ENCODE measurements at regions not wholly inside any gene's neighbourhood (a gene's known extent, or its start where the extent isn't known, plus 50 kb on each side); places are given as distances from the start of the nearest gene placed in this dataset.

GRCh38 chr2:59083075-59083828, 842.1 kb upstream of the FANCL start:
- H3K4me3 Mint-ChIP-seq, result no peak overlapping the region
- ATAC-seq, result no peak
- no peaks in the 10 kb centered on the region for H3K27me3 Mint-ChIP-seq

DNA sequence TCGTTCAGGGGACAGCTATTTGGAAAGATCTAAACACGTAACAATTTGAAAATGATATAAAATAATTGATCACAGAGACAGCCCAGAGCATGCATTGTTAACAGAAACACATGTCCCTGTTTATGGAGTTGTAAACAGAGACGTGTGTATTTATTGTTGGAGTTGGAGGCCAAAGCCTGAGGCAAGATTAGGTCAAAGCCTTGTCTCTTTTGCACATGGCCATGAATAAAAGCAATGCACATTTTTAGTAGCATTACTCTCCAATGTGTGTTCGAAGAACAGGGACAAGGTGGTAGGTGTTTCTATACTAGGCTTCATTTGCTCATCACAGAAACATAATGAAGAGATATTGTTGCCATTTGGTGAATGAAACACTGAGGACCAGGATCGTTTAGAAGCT, 841.5 kb upstream of the FANCL start:
- Mint-ChIP-seq H3K36me3 (ENCODE audit: low read depth) (no peaks in the 10 kb centered on the region), H3K4me3 (no peak overlapping the region), H3K9me3 (peaks cover 4% of the 10 kb centered on the region), H3K27ac (no peak overlapping the region), H3K4me1 (no peaks in the 10 kb centered on the region), H3K27me3 (no peaks in the 10 kb centered on the region)
- DNase-seq (no peak), ATAC-seq (no peak)

More at GRCh38 chr2:59083075-59083828, 842.1 kb upstream of the FANCL start:
- H3K9me3 Mint-ChIP-seq, result peaks cover 4% of the 10 kb centered on the region
- no peaks in the 10 kb centered on the region for H3K36me3 Mint-ChIP-seq (ENCODE audit: low read depth)
- no peak overlapping the region for H3K27ac Mint-ChIP-seq
- no peaks in the 10 kb centered on the region for H3K4me1 Mint-ChIP-seq
- no peak for DNase-seq

DNA sequence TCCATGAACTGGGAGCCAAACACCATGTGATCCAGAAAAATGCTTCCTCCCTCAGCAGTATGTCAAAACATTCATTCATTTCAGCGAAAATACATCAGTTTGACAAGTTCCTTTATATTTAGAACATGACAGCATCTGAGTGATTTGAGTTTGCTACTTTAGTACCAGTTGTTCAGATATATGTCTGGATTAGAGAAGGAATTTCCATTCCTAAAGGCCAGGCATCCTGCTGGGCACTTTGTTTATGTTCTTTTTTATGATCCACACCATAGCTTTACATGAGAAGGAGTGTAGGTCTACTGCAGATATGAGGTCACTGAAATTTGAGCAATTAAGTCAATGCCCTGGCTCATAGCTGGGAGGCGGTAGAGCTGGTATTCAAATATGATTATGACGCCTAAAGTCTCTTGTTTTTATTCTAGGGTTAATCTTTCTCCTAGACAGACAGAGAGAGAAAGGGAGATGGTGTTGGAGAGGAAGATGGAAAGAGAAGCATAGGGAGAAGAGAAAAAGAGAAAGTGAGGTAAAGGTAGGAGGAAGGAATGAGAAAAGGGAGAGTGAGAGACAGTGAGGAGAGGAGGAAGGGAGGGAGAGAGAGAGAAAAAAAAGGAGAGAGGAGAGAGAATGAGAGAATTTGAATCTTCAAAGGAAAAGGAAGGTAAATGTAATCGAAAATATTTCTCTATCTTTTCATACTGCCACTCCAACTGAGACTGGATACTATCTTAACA, 839.5 kb upstream of the FANCL start:
- Mint-ChIP-seq H3K27me3 (no peaks in the 10 kb centered on the region), H3K4me1 (no peaks in the 10 kb centered on the region), H3K9me3 (no peaks in the 10 kb centered on the region), H3K36me3 (ENCODE audit: low read depth) (no peaks in the 10 kb centered on the region), H3K4me3 (no peak overlapping the region), H3K27ac (no peak overlapping the region)
- DNase-seq, result no peak
- no peak for ATAC-seq

- Mint-ChIP-seq H3K4me1 (no peaks in the 10 kb centered on the region), H3K4me3 (no peak overlapping the region), H3K27ac (no peak overlapping the region), H3K27me3 (no peaks in the 10 kb centered on the region), H3K9me3 (no peaks in the 10 kb centered on the region), H3K36me3 (ENCODE audit: low read depth) (no peaks in the 10 kb centered on the region)
- DNase-seq, result no peak
- ATAC-seq, result no peak
Measured at GRCh38 chr2:59077981-59078531, 836.9 kb upstream of the FANCL start.

GRCh38 chr2:59077026-59077725, 836.1 kb upstream of the FANCL start:
- Mint-ChIP-seq H3K27me3 (no peaks in the 10 kb centered on the region), H3K4me3 (no peak overlapping the region), H3K9me3 (no peaks in the 10 kb centered on the region), H3K27ac (no peak overlapping the region), H3K4me1 (no peaks in the 10 kb centered on the region), H3K36me3 (ENCODE audit: low read depth) (no peaks in the 10 kb centered on the region)
- ATAC-seq (no peak), DNase-seq (no peak)

DNA sequence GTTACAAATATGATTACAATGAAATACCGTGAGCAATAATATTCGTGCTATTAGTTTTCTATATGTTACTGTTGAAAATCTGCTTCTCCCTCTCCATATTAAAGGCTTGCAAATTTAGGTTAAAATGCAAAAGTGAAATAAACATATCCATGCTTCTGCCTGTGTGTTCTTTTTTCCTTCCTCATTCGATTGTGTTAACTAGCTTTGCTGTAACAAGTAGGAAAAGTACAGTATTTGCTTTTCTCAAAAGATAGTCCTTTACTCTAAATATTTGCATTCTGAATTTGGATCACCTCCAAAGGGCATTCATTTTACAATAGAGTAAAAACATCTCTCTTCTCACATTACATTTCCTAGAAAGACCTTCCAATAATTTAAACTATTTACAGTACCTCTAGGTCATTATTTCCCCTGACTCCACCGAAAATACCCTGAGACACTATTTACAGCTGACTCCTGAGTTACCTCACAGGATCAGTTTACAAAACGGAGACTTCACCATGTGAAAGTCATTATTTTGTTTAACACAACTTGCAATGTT, 835.0 kb upstream of the FANCL start:
- Mint-ChIP-seq H3K27ac (no peak overlapping the region), H3K36me3 (ENCODE audit: low read depth) (no peaks in the 10 kb centered on the region), H3K27me3 (no peaks in the 10 kb centered on the region), H3K4me3 (no peak overlapping the region), H3K9me3 (no peaks in the 10 kb centered on the region), H3K4me1 (no peaks in the 10 kb centered on the region)
- DNase-seq, result no peak
- no peak for ATAC-seq

DNA sequence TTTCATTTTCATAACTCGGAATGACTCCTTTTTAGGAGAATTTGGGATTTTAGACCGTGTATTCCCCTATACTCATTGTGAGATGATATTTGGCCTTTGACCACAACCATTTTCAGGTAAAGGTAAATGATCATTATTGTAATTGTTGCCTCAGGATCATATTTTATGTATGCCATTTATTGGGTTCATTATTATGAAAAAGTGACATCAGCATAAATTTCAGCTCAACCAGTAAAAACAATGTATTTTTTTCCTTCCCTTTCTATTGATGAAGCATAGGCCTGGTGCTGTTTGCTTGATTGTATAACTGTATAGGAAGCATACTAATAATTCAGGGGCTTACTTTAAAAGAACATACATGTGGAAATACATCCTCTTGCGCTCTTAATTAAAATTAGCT, 832.9 kb upstream of the FANCL start:
- H3K27ac Mint-ChIP-seq, result no peak overlapping the region
- no peaks in the 10 kb centered on the region for H3K4me1 Mint-ChIP-seq
- no peak for DNase-seq
- no peak for ATAC-seq
- no peaks in the 10 kb centered on the region for H3K27me3 Mint-ChIP-seq
- H3K9me3 Mint-ChIP-seq, result peaks cover 4% of the 10 kb centered on the region
- no peaks in the 10 kb centered on the region for H3K36me3 Mint-ChIP-seq (ENCODE audit: low read depth)
- no peak overlapping the region for H3K4me3 Mint-ChIP-seq

GRCh38 chr2:59073286-59073685, 832.2 kb upstream of the FANCL start:
- DNase-seq, result no peak
- Mint-ChIP-seq H3K36me3 (ENCODE audit: low read depth) (no peaks in the 10 kb centered on the region), H3K27ac (no peak overlapping the region), H3K27me3 (no peaks in the 10 kb centered on the region), H3K9me3 (peaks cover 4% of the 10 kb centered on the region), H3K4me3 (no peak overlapping the region), H3K4me1 (no peaks in the 10 kb centered on the region)
- ATAC-seq, result no peak

DNA sequence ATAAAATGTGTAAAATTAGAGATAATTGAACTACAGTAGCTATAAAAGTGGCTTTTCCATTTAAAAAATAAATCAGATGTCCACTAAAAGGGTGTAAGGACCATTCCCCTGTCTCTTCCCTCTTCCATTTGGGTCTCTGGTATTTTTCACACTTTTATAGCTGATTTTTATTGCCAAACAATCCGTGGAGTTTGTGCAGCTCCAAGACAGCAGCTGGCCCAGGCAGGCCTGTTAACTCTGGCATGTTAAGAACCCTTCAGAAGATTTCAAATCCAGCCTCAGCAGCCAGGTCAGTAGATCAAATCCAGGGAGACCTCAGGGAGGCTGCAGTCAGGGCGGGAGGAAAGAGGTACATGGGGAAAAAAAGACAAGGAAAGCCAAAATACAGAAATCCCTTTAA, 827.1 kb upstream of the FANCL start:
- H3K4me3 Mint-ChIP-seq, result no peak overlapping the region
- no peak for DNase-seq
- H3K27me3 Mint-ChIP-seq, result no peaks in the 10 kb centered on the region
- H3K9me3 Mint-ChIP-seq, result peaks cover 4% of the 10 kb centered on the region
- no peak overlapping the region for H3K27ac Mint-ChIP-seq
- H3K4me1 Mint-ChIP-seq, result no peaks in the 10 kb centered on the region
- no peaks in the 10 kb centered on the region for H3K36me3 Mint-ChIP-seq (ENCODE audit: low read depth)
- no peak for ATAC-seq

DNA sequence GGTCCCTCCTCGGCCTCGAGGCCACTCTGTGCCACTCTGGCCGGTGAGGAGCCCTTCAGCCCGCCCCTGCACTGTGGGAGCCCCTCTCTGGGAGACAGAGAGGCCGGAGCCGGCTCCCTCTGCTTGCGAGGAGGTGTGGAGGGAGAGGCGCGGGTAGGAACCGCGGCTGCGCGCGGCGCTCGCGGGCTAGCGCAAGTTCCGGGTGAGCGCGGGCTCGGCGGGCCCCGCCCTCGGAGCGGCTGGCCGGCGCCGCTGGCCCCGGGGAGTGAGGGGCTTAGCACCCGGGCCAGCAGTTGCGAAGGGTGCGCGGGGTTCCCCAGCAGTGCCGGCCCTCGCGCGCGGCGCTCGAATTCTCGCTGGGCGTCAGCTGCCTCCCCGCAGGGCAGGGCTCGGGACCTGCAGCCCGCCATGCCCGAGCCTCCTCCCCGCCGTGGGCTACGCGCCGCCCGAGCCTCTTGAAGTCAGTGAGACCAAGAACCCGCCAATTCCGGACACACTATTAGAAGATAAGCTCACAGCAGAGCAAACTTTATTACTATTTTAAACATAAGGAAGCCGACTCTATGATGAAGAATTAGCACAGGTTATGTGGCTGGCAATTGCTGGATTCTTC, 825.8 kb upstream of the FANCL start:
- peaks cover 4% of the 10 kb centered on the region for H3K9me3 Mint-ChIP-seq
- H3K36me3 Mint-ChIP-seq (ENCODE audit: low read depth), result no peaks in the 10 kb centered on the region
- no peaks in the 10 kb centered on the region for H3K4me1 Mint-ChIP-seq
- H3K27ac Mint-ChIP-seq, result no peak overlapping the region
- no peak for ATAC-seq
- no peak for DNase-seq
- H3K4me3 Mint-ChIP-seq, result no peak overlapping the region
- H3K27me3 Mint-ChIP-seq, result no peaks in the 10 kb centered on the region

DNA sequence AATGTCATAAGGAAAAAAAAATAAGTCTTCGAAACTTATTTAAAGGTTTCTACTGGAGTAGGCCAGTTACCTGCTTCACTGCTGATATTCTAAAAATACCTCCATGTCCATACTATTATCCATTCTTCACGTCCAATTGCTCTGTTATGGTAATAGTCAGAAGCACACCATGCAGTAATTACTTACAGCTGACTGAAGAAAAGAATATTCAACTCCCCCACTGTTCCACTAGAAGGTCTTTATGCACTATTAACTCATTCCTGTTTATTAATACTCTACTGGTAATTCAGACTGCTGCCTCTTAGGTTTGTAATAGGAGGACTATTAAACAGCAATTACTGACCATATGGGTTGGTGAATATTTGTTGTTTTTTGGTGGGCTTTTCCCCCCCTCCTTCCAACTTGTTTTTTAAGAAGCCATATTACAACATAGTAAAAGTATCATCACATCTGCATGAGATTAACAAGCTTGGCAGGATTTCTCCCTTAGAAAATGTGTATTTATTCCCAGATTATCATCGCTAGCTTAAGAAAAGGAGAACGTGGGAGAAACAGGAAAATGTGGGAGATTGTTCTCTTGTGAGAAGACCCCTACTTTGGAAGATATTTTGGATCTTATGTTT, 806.4 kb upstream of the FANCL start:
- DNase-seq (no peak), ATAC-seq (no peak)
- Mint-ChIP-seq H3K4me3 (no peak overlapping the region), H3K27ac (no peak overlapping the region), H3K36me3 (ENCODE audit: low read depth) (no peaks in the 10 kb centered on the region), H3K27me3 (no peaks in the 10 kb centered on the region), H3K9me3 (no peaks in the 10 kb centered on the region), H3K4me1 (no peaks in the 10 kb centered on the region)

DNA sequence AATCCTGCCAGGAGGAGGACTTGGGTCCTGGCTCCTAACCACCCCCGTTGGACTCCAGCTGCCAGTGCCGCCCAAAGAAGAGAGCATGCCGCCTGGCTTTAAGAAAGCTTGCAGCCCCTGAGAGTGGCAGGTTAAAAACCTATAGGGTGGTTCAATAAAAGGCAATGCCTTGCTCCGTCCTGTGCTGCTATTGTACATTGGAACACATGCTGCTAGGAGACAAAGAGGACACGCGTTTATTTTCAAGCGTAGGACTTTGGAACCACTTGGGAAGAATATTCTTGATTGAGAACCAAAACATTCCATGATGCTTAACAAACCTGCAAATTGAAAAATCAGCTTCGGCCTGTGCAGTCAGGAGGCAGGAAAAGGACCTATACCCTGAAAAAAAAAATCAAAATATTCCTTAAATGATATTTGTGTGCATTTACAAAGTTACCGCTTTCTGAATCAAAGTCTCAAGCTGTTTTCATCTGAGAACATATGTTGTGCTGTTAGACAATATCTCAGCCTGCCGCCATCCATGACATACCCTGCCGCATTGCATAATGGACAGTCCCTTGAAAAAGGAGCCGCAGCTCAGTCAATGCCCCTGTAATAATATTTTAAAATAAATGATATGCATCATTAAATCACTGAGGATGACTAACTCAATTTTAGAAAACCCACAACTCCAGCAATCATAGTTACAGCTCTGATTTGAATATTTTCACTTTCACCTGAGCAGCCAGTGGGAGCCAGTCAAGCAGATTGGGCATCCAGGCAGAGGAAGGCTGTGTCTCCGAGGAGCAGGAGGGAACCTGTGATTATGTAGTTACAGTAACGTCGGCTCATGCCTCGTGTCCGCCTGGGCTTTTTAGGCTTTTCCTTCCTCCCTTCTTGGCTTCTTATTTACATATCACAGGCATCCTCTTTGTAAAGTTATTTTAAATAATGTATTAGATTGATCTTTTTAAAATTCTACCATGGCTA, 805.6 kb upstream of the FANCL start:
- DNase-seq (no peak), ATAC-seq (no peak)
- no peaks in the 10 kb centered on the region for H3K4me1 Mint-ChIP-seq
- no peaks in the 10 kb centered on the region for H3K27me3 Mint-ChIP-seq
- H3K27ac Mint-ChIP-seq, result no peak overlapping the region
- no peaks in the 10 kb centered on the region for H3K9me3 Mint-ChIP-seq
- no peaks in the 10 kb centered on the region for H3K36me3 Mint-ChIP-seq (ENCODE audit: low read depth)
- no peak overlapping the region for H3K4me3 Mint-ChIP-seq

- DNase-seq (no peak), ATAC-seq (no peak)
- no peaks in the 10 kb centered on the region for H3K27me3 Mint-ChIP-seq
- H3K27ac Mint-ChIP-seq, result no peak overlapping the region
- H3K4me3 Mint-ChIP-seq, result no peak overlapping the region
- H3K9me3 Mint-ChIP-seq, result no peaks in the 10 kb centered on the region
- no peaks in the 10 kb centered on the region for H3K4me1 Mint-ChIP-seq
- no peaks in the 10 kb centered on the region for H3K36me3 Mint-ChIP-seq (ENCODE audit: low read depth)
Measured at GRCh38 chr2:59044736-59045135, 803.6 kb upstream of the FANCL start.

Measured in activated naive CD8-positive, alpha-beta T cell treated with anti-CD3 and anti-CD28 coated beads, Interleukin-2, amount 50 U/mL, for 24 hours (primary cell).